ENCODE measurements at regions not wholly inside any gene's neighbourhood (a gene's known extent, or its start where the extent isn't known, plus 50 kb on each side); places are given as distances from the start of the nearest gene placed in this dataset.

DNA sequence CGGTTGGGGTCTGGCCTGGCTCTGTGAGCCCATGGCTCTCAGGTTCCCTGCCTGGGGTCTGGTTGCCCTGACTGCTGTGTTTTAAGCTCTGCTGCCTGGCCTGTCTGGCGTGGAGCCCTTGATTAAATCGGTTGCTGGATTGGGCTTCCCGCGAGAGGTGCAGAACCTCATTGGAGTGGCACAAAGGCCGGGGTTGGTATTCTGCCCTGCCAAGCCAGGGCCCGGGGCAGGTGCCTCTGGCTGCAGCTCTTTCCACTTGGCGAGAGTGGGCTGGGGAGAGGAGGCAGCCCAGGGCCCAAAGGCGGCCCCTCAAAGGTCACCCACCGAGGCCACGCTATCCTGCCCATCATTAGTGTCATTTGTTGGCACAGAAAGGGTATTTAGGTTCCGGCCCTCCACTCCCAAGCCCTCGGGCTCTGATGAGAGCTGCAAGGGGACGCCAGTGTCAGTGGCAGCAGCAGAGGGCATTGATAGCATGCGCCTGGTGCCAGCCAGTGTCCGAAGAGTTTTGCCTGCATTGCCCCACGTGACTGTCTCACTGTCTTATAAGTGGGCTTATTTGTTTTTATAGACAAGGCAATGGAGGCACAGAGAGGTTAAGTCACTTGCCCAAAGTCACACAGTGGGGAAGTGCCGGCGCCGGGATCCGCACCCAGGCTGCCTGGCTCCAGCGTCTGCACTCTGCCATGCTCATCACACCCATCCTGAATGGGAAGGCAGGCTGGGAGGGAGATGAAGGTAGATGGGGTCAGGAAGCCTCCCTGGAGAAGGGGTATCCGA, 68.0 kb upstream of the CIBAR2 start:
- Histone ChIP-seq H3K9me3 (ENCODE audit: control insufficient read depth in 1 of 2, low read length in 2 of 2) (peaks cover 5 to 12% of the 10 kb centered on the region in 2 donors), H3K27me3 (ENCODE audit: control insufficient read depth in 1 of 2, insufficient read depth in 2 of 2, low read length in 2 of 2) (peaks cover 0 to 6% of the 10 kb centered on the region in 2 donors), H3K27ac (ENCODE audit: low read depth, low read length) (no peak overlapping the region), H3K4me3 (ENCODE audit: low read depth in 1 of 2, low read length in 2 of 2) (no peak overlapping the region), H3K4me1 (ENCODE audit: control insufficient read depth in 1 of 2, insufficient read depth in 2 of 2, low read length in 2 of 2) (peaks cover 0 to 3% of the 10 kb centered on the region in 2 donors), H3K9ac (ENCODE audit: low read depth in 1 of 2, low read length in 2 of 2) (no peak overlapping the region), H3K36me3 (ENCODE audit: control insufficient read depth in 1 of 2, insufficient read depth in 2 of 2, low read length in 2 of 2) (no peaks in the 10 kb centered on the region)

DNA sequence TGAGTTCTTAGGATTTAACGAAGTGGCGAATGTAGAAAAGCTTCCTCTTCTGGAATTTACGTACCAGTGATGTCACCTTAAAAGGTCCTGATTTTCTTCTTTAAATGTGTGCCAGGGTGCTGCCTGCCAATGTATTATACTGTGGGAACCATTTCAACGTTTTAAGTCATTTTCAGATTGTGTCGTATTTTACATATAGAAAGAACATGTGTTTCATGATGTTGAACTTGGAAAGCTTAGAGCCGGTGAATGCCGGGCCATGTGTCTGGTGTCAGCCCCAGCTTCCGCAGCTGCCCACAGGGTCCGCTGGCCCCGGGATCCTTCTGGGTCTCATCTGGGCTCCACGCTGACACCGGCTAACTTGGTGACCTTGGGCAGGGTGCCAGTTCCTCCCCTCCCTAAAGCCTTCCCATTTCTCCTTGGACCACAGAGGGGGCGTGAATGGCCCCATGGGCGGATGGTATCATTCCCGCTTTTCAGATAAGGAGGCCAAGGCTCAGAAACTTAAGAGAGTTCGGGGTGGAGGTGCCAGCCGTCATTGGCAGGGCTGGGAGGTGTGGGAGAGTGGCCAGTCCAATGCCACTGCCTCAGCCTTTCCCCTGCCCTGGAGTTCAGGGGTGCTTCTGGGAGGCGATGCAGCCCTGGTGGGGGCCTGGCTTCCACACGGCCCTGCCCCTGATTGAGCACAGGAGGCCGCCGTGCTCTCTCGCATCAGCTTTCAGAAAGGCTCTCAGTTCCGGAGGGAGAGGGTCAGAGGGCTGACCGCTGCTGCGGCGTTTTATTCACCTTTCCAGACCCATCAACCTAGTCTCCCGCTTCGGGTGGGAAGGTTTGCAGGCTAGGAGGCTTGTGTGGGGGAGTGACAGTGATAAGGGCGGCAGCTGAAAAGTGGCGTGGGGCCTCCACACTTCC, 68.8 kb upstream of the CIBAR2 start:
- Histone ChIP-seq H3K4me3 (ENCODE audit: low read depth in 1 of 2, low read length in 2 of 2) (no peak overlapping the region), H3K4me1 (ENCODE audit: control insufficient read depth in 1 of 2, insufficient read depth in 2 of 2, low read length in 2 of 2) (no peaks in the 10 kb centered on the region), H3K9me3 (ENCODE audit: control insufficient read depth in 1 of 2, low read length in 2 of 2) (peaks cover 5 to 12% of the 10 kb centered on the region in 2 donors), H3K36me3 (ENCODE audit: control insufficient read depth in 1 of 2, insufficient read depth in 2 of 2, low read length in 2 of 2) (no peaks in the 10 kb centered on the region), H3K9ac (ENCODE audit: low read depth in 1 of 2, low read length in 2 of 2) (no peak overlapping the region), H3K27ac (ENCODE audit: low read depth, low read length) (no peak overlapping the region), H3K27me3 (ENCODE audit: control insufficient read depth in 1 of 2, insufficient read depth in 2 of 2, low read length in 2 of 2) (peaks cover 0 to 6% of the 10 kb centered on the region in 2 donors)

DNA sequence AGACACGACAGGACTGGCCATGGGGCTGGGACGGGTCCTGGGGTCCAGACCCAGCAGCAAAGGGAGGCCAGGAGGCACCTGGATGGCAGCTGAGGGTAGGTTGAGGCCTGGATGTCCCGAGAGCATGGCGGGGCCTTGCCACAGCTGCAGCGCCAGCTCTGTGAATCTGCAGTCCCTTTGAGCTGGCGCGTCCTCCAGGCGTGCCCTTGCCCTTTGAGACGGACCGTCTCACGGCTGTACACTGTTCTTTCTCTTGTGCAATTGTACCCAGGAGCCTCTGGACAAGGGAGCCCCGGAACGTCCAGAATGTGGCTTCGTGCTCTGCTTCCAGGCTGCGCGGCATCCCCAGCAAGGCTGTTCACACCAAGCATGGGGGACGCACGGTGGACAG, 69.5 kb upstream of the CIBAR2 start:
- no peak overlapping the region for H3K9ac ChIP-seq (ENCODE audit: low read depth in 1 of 2, low read length in 2 of 2)
- H3K36me3 ChIP-seq (ENCODE audit: control insufficient read depth in 1 of 2, insufficient read depth in 2 of 2, low read length in 2 of 2), result no peaks in the 10 kb centered on the region
- H3K9me3 ChIP-seq (ENCODE audit: control insufficient read depth in 1 of 2, low read length in 2 of 2), result peaks cover 5 to 12% of the 10 kb centered on the region in 2 donors
- H3K27ac ChIP-seq (ENCODE audit: low read depth, low read length), result no peak overlapping the region
- no peak overlapping the region for H3K4me3 ChIP-seq (ENCODE audit: low read depth in 1 of 2, low read length in 2 of 2)
- H3K4me1 ChIP-seq (ENCODE audit: control insufficient read depth in 1 of 2, insufficient read depth in 2 of 2, low read length in 2 of 2), result no peaks in the 10 kb centered on the region
- H3K27me3 ChIP-seq (ENCODE audit: control insufficient read depth in 1 of 2, insufficient read depth in 2 of 2, low read length in 2 of 2), result peaks cover 0 to 6% of the 10 kb centered on the region in 2 donors

DNA sequence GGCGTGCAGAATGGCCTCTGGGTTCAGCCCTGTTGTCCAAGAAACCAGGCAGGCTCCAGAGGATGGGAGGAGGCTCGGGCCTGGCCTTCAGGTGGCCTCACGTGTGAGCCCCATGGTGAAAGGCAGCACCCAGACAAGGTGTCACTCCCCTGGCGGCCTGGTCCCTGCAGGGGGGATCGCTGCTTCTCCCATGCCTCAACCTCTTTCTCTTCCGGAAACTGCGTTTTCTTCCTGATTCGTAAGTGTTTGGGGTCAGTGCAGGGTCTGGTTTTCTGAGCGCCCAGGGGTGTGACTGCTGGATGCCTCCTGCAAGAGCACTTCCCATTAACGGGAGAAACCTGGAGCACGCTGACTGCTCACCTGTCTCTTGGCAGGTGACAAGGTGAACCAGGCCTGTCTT, 70.0 kb upstream of the CIBAR2 start:
- Histone ChIP-seq H3K27ac (ENCODE audit: low read depth, low read length) (no peak overlapping the region), H3K36me3 (ENCODE audit: control insufficient read depth in 1 of 2, insufficient read depth in 2 of 2, low read length in 2 of 2) (no peaks in the 10 kb centered on the region), H3K4me1 (ENCODE audit: control insufficient read depth in 1 of 2, insufficient read depth in 2 of 2, low read length in 2 of 2) (no peaks in the 10 kb centered on the region), H3K9ac (ENCODE audit: low read depth in 1 of 2, low read length in 2 of 2) (no peak overlapping the region), H3K27me3 (ENCODE audit: control insufficient read depth in 1 of 2, insufficient read depth in 2 of 2, low read length in 2 of 2) (peaks cover 0 to 6% of the 10 kb centered on the region in 2 donors), H3K9me3 (ENCODE audit: control insufficient read depth in 1 of 2, low read length in 2 of 2) (peaks cover 5 to 12% of the 10 kb centered on the region in 2 donors), H3K4me3 (ENCODE audit: low read depth in 1 of 2, low read length in 2 of 2) (no peak overlapping the region)

DNA sequence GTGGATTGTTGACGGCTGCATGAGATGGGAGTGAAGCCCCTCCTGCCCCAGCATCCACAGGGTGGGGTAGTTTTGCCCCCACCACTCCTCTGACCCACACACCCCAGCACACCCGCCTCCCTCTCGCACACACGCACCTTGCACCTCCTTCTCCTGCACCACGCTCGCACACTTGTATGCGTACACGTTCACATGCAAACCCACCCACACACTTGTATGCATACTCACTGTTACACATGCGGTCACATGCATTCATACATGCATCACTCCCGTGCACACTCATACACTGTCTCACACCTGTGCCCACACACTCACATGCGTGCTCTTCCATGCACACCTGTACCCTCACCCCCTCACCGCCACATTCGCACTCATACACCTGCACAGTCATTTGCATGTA, 70.5 kb upstream of the CIBAR2 start:
- Histone ChIP-seq H3K27me3 (ENCODE audit: control insufficient read depth in 1 of 2, insufficient read depth in 2 of 2, low read length in 2 of 2) (peaks cover 0 to 5% of the 10 kb centered on the region in 2 donors), H3K9me3 (ENCODE audit: control insufficient read depth in 1 of 2, low read length in 2 of 2) (peaks cover 5 to 12% of the 10 kb centered on the region in 2 donors), H3K36me3 (ENCODE audit: control insufficient read depth in 1 of 2, insufficient read depth in 2 of 2, low read length in 2 of 2) (no peaks in the 10 kb centered on the region), H3K27ac (ENCODE audit: low read depth, low read length) (no peak overlapping the region), H3K9ac (ENCODE audit: low read depth in 1 of 2, low read length in 2 of 2) (no peak overlapping the region), H3K4me3 (ENCODE audit: low read depth in 1 of 2, low read length in 2 of 2) (no peak overlapping the region), H3K4me1 (ENCODE audit: control insufficient read depth in 1 of 2, insufficient read depth in 2 of 2, low read length in 2 of 2) (no peaks in the 10 kb centered on the region)

DNA sequence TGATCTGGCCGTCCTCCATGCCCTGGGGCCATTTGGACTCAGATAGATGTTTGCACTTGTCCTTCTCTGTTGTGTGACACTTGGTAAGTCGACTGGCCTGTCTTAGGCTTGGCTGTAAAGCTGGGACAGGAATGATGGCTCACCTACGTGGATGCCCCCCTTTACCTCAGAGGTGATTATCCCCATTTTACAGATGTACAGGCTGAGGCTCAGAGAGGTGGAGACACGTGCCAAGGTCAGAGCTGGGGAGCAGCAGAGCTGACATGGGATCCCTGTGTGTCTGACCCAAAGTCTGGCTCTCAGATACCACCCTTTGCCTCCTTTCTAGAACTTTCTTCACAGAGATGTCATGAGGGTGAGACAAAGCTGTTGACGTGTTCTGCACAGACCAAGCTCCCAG, 71.3 kb upstream of the CIBAR2 start:
- Histone ChIP-seq H3K36me3 (ENCODE audit: control insufficient read depth in 1 of 2, insufficient read depth in 2 of 2, low read length in 2 of 2) (no peaks in the 10 kb centered on the region), H3K27ac (ENCODE audit: low read depth, low read length) (no peak overlapping the region), H3K9ac (ENCODE audit: low read depth in 1 of 2, low read length in 2 of 2) (no peak overlapping the region), H3K4me3 (ENCODE audit: low read depth in 1 of 2, low read length in 2 of 2) (no peak overlapping the region), H3K27me3 (ENCODE audit: control insufficient read depth in 1 of 2, insufficient read depth in 2 of 2, low read length in 2 of 2) (peaks cover 0 to 3% of the 10 kb centered on the region in 2 donors), H3K4me1 (ENCODE audit: control insufficient read depth in 1 of 2, insufficient read depth in 2 of 2, low read length in 2 of 2) (no peaks in the 10 kb centered on the region), H3K9me3 (ENCODE audit: control insufficient read depth in 1 of 2, low read length in 2 of 2) (peaks cover 5 to 12% of the 10 kb centered on the region in 2 donors)

DNA sequence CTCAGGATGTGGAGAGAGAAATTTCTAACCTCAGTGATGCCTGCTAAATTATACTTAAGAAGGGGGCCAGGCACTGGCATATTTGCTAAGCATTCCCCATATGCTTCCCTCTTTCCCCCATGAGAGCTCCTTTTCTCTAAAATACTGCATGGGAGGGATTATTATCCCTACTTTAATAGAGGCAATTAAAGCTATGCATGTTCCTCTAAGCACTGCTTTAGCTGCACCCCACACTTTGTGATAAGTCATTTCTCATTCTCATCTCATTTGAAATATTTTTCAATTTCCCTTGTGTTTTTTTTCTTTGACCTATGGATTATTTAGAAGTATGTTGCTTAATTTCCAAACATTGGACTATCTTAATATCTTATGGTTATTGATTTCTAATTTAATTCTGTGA, 72.1 kb upstream of the CIBAR2 start:
- Histone ChIP-seq H3K4me1 (ENCODE audit: control insufficient read depth in 1 of 2, insufficient read depth in 2 of 2, low read length in 2 of 2) (peaks cover 3 to 5% of the 10 kb centered on the region in 2 donors), H3K27me3 (ENCODE audit: control insufficient read depth in 1 of 2, insufficient read depth in 2 of 2, low read length in 2 of 2) (peaks cover 0 to 3% of the 10 kb centered on the region in 2 donors), H3K36me3 (ENCODE audit: control insufficient read depth in 1 of 2, insufficient read depth in 2 of 2, low read length in 2 of 2) (no peaks in the 10 kb centered on the region), H3K27ac (ENCODE audit: low read depth, low read length) (no peak overlapping the region), H3K9me3 (ENCODE audit: control insufficient read depth in 1 of 2, low read length in 2 of 2) (peaks cover 5 to 12% of the 10 kb centered on the region in 2 donors), H3K4me3 (ENCODE audit: low read depth in 1 of 2, low read length in 2 of 2) (no peak overlapping the region), H3K9ac (ENCODE audit: low read depth in 1 of 2, low read length in 2 of 2) (no peak overlapping the region)

DNA sequence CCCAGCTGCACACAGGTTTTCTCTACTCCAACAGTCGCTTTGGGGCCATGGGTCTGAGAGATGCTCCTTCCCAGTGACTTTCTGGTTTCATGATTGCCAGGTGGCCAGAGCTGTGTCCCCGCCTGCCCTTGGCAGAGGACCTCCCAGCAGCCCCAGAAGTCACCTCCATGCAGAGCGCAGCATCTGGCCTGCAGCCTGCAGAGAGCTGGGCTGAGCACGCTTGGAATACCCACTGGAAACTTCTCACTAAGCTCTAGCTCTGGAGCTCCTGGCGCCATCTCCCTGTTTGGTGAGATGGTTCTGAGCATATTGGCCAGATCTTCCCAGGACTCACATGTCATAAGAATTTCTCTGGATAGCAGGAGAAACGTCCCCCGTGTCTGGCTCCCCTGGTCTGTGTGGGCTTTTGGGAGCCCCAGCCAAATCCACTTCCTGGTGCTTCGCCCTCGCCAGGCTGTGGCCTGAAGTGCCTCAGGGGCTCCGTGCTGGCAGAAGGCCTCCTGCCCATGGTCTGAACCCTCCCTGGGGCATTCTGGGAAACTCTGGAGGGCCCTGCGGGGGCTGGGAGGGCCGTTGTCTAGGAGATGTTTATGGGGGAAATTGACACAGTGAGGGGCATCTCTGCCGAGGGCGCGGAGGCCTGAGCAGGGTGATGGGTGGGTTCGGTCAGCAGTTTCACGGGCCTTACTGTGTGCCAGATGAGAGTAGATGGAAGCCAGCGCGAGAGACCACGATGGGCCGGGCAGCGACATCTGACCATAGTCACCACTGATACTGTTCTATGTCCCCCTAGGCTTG, 73.2 kb upstream of the CIBAR2 start:
- Histone ChIP-seq H3K9ac (ENCODE audit: low read depth in 1 of 2, low read length in 2 of 2) (no peak overlapping the region), H3K27me3 (ENCODE audit: control insufficient read depth in 1 of 2, insufficient read depth in 2 of 2, low read length in 2 of 2) (no peaks in the 10 kb centered on the region), H3K36me3 (ENCODE audit: control insufficient read depth in 1 of 2, insufficient read depth in 2 of 2, low read length in 2 of 2) (no peaks in the 10 kb centered on the region), H3K4me3 (ENCODE audit: low read depth in 1 of 2, low read length in 2 of 2) (no peak overlapping the region), H3K9me3 (ENCODE audit: control insufficient read depth in 1 of 2, low read length in 2 of 2) (peaks cover 5 to 12% of the 10 kb centered on the region in 2 donors), H3K27ac (ENCODE audit: low read depth, low read length) (no peak overlapping the region), H3K4me1 (ENCODE audit: control insufficient read depth in 1 of 2, insufficient read depth in 2 of 2, low read length in 2 of 2) (peaks cover 3 to 6% of the 10 kb centered on the region in 2 donors)

DNA sequence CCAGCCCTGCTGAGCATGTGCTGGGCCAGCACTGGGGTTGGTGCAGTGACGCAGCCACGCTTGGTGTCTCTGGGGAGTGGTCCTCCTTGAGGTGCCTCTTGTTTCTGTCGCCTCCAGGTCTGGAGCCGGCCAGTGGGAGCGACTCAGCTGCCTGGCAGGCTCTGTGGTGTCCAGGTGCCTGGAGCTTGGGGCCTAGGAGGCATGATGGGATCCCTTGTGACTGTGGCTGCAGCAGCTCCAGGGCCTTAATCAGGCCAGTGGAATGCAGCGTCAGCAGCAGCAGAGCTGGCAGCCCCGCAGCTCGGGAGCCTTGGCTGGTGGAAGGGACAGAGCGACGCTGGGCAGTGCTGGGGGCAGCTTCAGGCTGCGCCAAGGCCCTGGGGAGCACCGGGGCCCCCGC, 74.7 kb upstream of the CIBAR2 start:
- no peak overlapping the region for H3K9ac ChIP-seq (ENCODE audit: low read depth in 1 of 2, low read length in 2 of 2)
- peaks cover 3 to 6% of the 10 kb centered on the region in 2 donors for H3K4me1 ChIP-seq (ENCODE audit: control insufficient read depth in 1 of 2, insufficient read depth in 2 of 2, low read length in 2 of 2)
- peaks cover 5 to 12% of the 10 kb centered on the region in 2 donors for H3K9me3 ChIP-seq (ENCODE audit: control insufficient read depth in 1 of 2, low read length in 2 of 2)
- H3K4me3 ChIP-seq (ENCODE audit: low read depth in 1 of 2, low read length in 2 of 2), result no peak overlapping the region
- H3K27ac ChIP-seq (ENCODE audit: low read depth, low read length), result no peak overlapping the region
- no peaks in the 10 kb centered on the region for H3K27me3 ChIP-seq (ENCODE audit: control insufficient read depth in 1 of 2, insufficient read depth in 2 of 2, low read length in 2 of 2)
- H3K36me3 ChIP-seq (ENCODE audit: control insufficient read depth in 1 of 2, insufficient read depth in 2 of 2, low read length in 2 of 2), result no peaks in the 10 kb centered on the region

Measured in duodenal mucosa (tissue), 2 donors.